Memory B cell (primary cell): ENCODE measurements at regions not wholly inside any gene's neighbourhood (a gene's known extent, or its start where the extent isn't known, plus 50 kb on each side); places are given as distances from the start of the nearest gene placed in this dataset.

Experiments
- ATAC-seq: fragments of 150-1000 bp; cut with Tn5 transposase; 2 replicates; pipeline ENCODE4 v1.10.0; 2021; ENCODE audit warnings: low read depth, mild to moderate bottlenecking, moderate library complexity
- DNase-seq, 2 donors: peaks; one replicate each; pipeline ENCODE4 v3.0.0; 2022; ENCODE audit warnings: low spot score in 2 of 2
- H3K27ac Mint-ChIP-seq: one replicate; pipeline ENCODE4 v1.8.0; 2022; ENCODE audit warnings: mild to moderate bottlenecking, moderate library complexity, mixed read lengths
- H3K27me3 Mint-ChIP-seq: one replicate; pipeline ENCODE4 v1.8.0; 2022; ENCODE audit warnings: mixed read lengths
- H3K36me3 Mint-ChIP-seq: one replicate; pipeline ENCODE4 v1.8.0; 2022; ENCODE audit warnings: mild to moderate bottlenecking, mixed read lengths
- H3K4me1 Mint-ChIP-seq: one replicate; pipeline ENCODE4 v1.8.0; 2022; ENCODE audit warnings: mixed read lengths
- H3K4me3 Mint-ChIP-seq: one replicate; pipeline ENCODE4 v1.8.0; 2022; ENCODE audit warnings: mild to moderate bottlenecking, moderate library complexity, mixed read lengths
- H3K9me3 Mint-ChIP-seq: one replicate; pipeline ENCODE4 v1.8.0; 2022; ENCODE audit warnings: mixed read lengths

GRCh38 chr1:37298769-37299168 lies 175.6 kb upstream of the ZC3H12A start:
- Mint-ChIP-seq H3K4me1 (peaks cover 18% of the 10 kb centered on the region), H3K27ac (no peak overlapping the region), H3K4me3 (no peak overlapping the region), H3K36me3 (no peaks in the 10 kb centered on the region), H3K27me3 (peaks cover 8% of the 10 kb centered on the region), H3K9me3 (no peaks in the 10 kb centered on the region)
- ATAC-seq (no peak), DNase-seq (no peak)

- H3K9me3 Mint-ChIP-seq, result no peaks in the 10 kb centered on the region
- H3K27ac Mint-ChIP-seq, result no peak overlapping the region
- H3K27me3 Mint-ChIP-seq, result peaks cover 9% of the 10 kb centered on the region
- no peak for ATAC-seq
- no peaks in the 10 kb centered on the region for H3K36me3 Mint-ChIP-seq
- H3K4me3 Mint-ChIP-seq, result no peak overlapping the region
- peaks cover 18% of the 10 kb centered on the region for H3K4me1 Mint-ChIP-seq
- DNase-seq, result no peak
Measured at GRCh38 chr1:37299216-37299615, 175.2 kb upstream of the ZC3H12A start.

GRCh38 chr1:37303884-37304574 lies 170.4 kb upstream of the ZC3H12A start:
- no peaks in the 10 kb centered on the region for H3K9me3 Mint-ChIP-seq

GRCh38 chr1:37305108-37305507 lies 169.3 kb upstream of the ZC3H12A start:
- Mint-ChIP-seq H3K27me3 (peaks cover 9% of the 10 kb centered on the region), H3K36me3 (peaks cover 2% of the 10 kb centered on the region), H3K27ac (no peak overlapping the region), H3K4me3 (no peak overlapping the region), H3K9me3 (no peaks in the 10 kb centered on the region), H3K4me1 (peaks cover 8% of the 10 kb centered on the region)
- ATAC-seq (no peak), DNase-seq (no peak)

More at GRCh38 chr1:37303884-37304574, 170.4 kb upstream of the ZC3H12A start:
- H3K27ac Mint-ChIP-seq, result peak overlapping the region; percentile 28
- H3K27me3 Mint-ChIP-seq, result peaks cover 2% of the 10 kb centered on the region
- H3K4me3 Mint-ChIP-seq, result no peak overlapping the region
- peaks cover 4% of the 10 kb centered on the region for H3K4me1 Mint-ChIP-seq
- no peak for DNase-seq
- no peak for ATAC-seq
- no peaks in the 10 kb centered on the region for H3K36me3 Mint-ChIP-seq

GRCh38 chr1:37305841-37306240 lies 168.5 kb upstream of the ZC3H12A start:
- H3K4me1 Mint-ChIP-seq, result peaks cover 8% of the 10 kb centered on the region
- H3K4me3 Mint-ChIP-seq, result no peak overlapping the region
- DNase-seq, result no peak
- peak overlapping the region; percentile 71 for H3K27ac Mint-ChIP-seq
- no peak for ATAC-seq
- peaks cover 2% of the 10 kb centered on the region for H3K36me3 Mint-ChIP-seq
- no peaks in the 10 kb centered on the region for H3K9me3 Mint-ChIP-seq
- peaks cover 13% of the 10 kb centered on the region for H3K27me3 Mint-ChIP-seq

GRCh38 chr1:37306461-37306860 lies 167.9 kb upstream of the ZC3H12A start:
- ATAC-seq, result no peak
- DNase-seq, result no peak
- Mint-ChIP-seq H3K36me3 (peaks cover 2% of the 10 kb centered on the region), H3K4me1 (peaks cover 8% of the 10 kb centered on the region), H3K27ac (peak overlapping the region; percentile 71), H3K9me3 (no peaks in the 10 kb centered on the region), H3K4me3 (no peak overlapping the region), H3K27me3 (peaks cover 13% of the 10 kb centered on the region)

- peaks cover 8% of the 10 kb centered on the region for H3K4me1 Mint-ChIP-seq
- H3K27ac Mint-ChIP-seq, result no peak overlapping the region
- ATAC-seq (no peak), DNase-seq (no peak)
- no peak overlapping the region for H3K4me3 Mint-ChIP-seq
- peaks cover 13% of the 10 kb centered on the region for H3K27me3 Mint-ChIP-seq
- H3K36me3 Mint-ChIP-seq, result peaks cover 2% of the 10 kb centered on the region
- H3K9me3 Mint-ChIP-seq, result no peaks in the 10 kb centered on the region
Measured at GRCh38 chr1:37306871-37307270, 167.5 kb upstream of the ZC3H12A start.

- Mint-ChIP-seq H3K27ac (no peak overlapping the region), H3K4me3 (no peak overlapping the region), H3K4me1 (peaks cover 8% of the 10 kb centered on the region), H3K36me3 (peaks cover 2% of the 10 kb centered on the region), H3K27me3 (peaks cover 14% of the 10 kb centered on the region), H3K9me3 (no peaks in the 10 kb centered on the region)
- ATAC-seq (no peak), DNase-seq (no peak)
Measured at GRCh38 chr1:37308031-37308960, 166.1 kb upstream of the ZC3H12A start.

- ATAC-seq (no peak), DNase-seq (no peak)
- Mint-ChIP-seq H3K36me3 (peaks cover 2% of the 10 kb centered on the region), H3K9me3 (no peaks in the 10 kb centered on the region), H3K4me3 (no peak overlapping the region), H3K27me3 (peaks cover 22% of the 10 kb centered on the region), H3K27ac (no peak overlapping the region), H3K4me1 (peaks cover 4% of the 10 kb centered on the region)
Measured at GRCh38 chr1:37309574-37309973, 164.8 kb upstream of the ZC3H12A start.

- H3K4me1 Mint-ChIP-seq, result peaks cover 4% of the 10 kb centered on the region
- no peak overlapping the region for H3K4me3 Mint-ChIP-seq
- ATAC-seq, result no peak
- peaks cover 22% of the 10 kb centered on the region for H3K27me3 Mint-ChIP-seq
- H3K36me3 Mint-ChIP-seq, result peaks cover 2% of the 10 kb centered on the region
- no peak for DNase-seq
- no peak overlapping the region for H3K27ac Mint-ChIP-seq
- no peaks in the 10 kb centered on the region for H3K9me3 Mint-ChIP-seq
Measured at GRCh38 chr1:37310064-37310463, 164.3 kb upstream of the ZC3H12A start.

- no peak for DNase-seq
- H3K36me3 Mint-ChIP-seq, result no peaks in the 10 kb centered on the region
- peaks cover 34% of the 10 kb centered on the region for H3K27me3 Mint-ChIP-seq
- H3K4me1 Mint-ChIP-seq, result peaks cover 23% of the 10 kb centered on the region
- ATAC-seq, result no peak
- no peak overlapping the region for H3K27ac Mint-ChIP-seq
- no peaks in the 10 kb centered on the region for H3K9me3 Mint-ChIP-seq
- no peak overlapping the region for H3K4me3 Mint-ChIP-seq
Measured at GRCh38 chr1:37315371-37315846, 159.0 kb upstream of the ZC3H12A start.

- ATAC-seq (no peak), DNase-seq (no peak)
- Mint-ChIP-seq H3K9me3 (no peaks in the 10 kb centered on the region), H3K4me3 (peak overlapping the region; percentile 35), H3K4me1 (peaks cover 29% of the 10 kb centered on the region), H3K27me3 (peaks cover 32% of the 10 kb centered on the region), H3K36me3 (no peaks in the 10 kb centered on the region), H3K27ac (no peak overlapping the region)
Measured at GRCh38 chr1:37317870-37318467, 156.4 kb upstream of the ZC3H12A start.

GRCh38 chr1:37318490-37318889 lies 155.9 kb upstream of the ZC3H12A start:
- Mint-ChIP-seq H3K9me3 (no peaks in the 10 kb centered on the region), H3K4me1 (peaks cover 31% of the 10 kb centered on the region), H3K27ac (no peak overlapping the region), H3K36me3 (no peaks in the 10 kb centered on the region), H3K4me3 (peak overlapping the region; percentile 35), H3K27me3 (peaks cover 29% of the 10 kb centered on the region)
- no peak for DNase-seq
- no peak for ATAC-seq

GRCh38 chr1:37319284-37319683 lies 155.1 kb upstream of the ZC3H12A start:
- no peak for ATAC-seq

More at GRCh38 chr1:37319284-37319683, 155.1 kb upstream of the ZC3H12A start:
- H3K4me3 Mint-ChIP-seq, result no peak overlapping the region
- peaks cover 22% of the 10 kb centered on the region for H3K27me3 Mint-ChIP-seq
- H3K36me3 Mint-ChIP-seq, result no peaks in the 10 kb centered on the region
- peaks cover 34% of the 10 kb centered on the region for H3K4me1 Mint-ChIP-seq
- no peak overlapping the region for H3K27ac Mint-ChIP-seq
- no peaks in the 10 kb centered on the region for H3K9me3 Mint-ChIP-seq
- DNase-seq, result no peak
